G401 (cell line): ENCODE measurements at regions not wholly inside any gene's neighbourhood (a gene's known extent, or its start where the extent isn't known, plus 50 kb on each side); places are given as distances from the start of the nearest gene placed in this dataset.

Source experiments
- DNase-seq: peaks from one replicate; pipeline ENCODE4 v3.0.0-alpha.2; 2015; ENCODE audit warnings: low spot score
- in situ Hi-C: cut with HindIII; loops from 2 replicates; pipeline ENCODE4 v1.10.0; 2016; ENCODE audit warnings: low sequenced_read_pairs, mixed read lengths

- DNase-seq, result no peak
- in situ Hi-C loops, result no loop called here
Measured at GRCh38 chr7:81068-81925, 111.1 kb upstream of the FAM20C start.

GRCh38 chr7:81926-82756 lies 110.2 kb upstream of the FAM20C start:
- in situ Hi-C loops, result no loop called here
- no peak for DNase-seq

GRCh38 chr7:82757-83155 lies 109.6 kb upstream of the FAM20C start:
- in situ Hi-C loops, result no loop called here
- no peak for DNase-seq

DNA sequence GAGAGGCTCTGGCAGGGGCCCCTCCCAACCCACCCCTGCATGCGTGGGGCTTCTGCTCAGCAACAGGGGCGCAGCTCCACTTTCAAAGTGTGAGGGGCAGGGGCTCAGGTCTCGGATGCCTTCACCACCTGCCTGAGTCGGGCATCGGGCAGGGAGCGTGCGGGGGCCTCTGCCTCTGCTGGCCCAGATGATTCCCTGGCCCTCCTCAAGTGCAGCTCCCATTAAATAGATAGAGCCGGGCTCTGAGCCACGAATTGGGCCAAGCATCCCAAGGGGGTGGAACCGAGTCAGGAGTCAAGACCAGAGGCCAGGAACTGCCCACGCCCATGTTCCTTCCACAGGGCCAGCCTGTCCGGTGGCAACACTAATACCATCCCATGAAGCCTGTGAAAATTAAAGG lies 108.9 kb upstream of the FAM20C start:
- in situ Hi-C loops, result no loop called here
- no peak for DNase-seq

GRCh38 chr7:83861-84632 lies 108.3 kb upstream of the FAM20C start:
- in situ Hi-C loops, result no loop called here
- no peak for DNase-seq

DNA sequence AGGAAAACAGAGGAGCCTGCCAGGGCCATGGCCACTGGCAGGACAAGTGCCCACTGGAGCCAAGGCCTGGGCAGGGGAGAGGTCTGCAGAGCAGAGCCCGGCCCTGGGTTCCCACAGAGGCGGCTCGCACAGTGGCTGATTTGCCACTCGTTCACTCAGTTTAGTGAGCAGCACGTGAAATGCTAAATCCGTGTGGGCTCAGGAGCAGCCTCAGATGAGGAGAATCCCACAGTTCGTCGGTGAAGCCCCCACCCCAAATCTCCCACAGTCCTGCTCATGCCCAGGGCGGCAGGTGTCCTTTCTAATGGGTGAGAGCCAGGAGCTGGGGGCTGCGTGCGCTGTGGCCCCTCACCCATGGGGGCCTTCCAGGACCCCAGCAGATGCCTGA lies 107.7 kb upstream of the FAM20C start:
- in situ Hi-C loops, result no loop called here

GRCh38 chr7:85074-85882 lies 107.1 kb upstream of the FAM20C start:
- in situ Hi-C loops, result no loop called here

More for the DNA sequence above, 107.7 kb upstream of the FAM20C start:
- no peak for DNase-seq

GRCh38 chr7:85883-86515 lies 106.4 kb upstream of the FAM20C start:
- DNase-seq, result no peak
- in situ Hi-C loops, result no loop called here

More at GRCh38 chr7:85074-85882, 107.1 kb upstream of the FAM20C start:
- no peak for DNase-seq

DNA sequence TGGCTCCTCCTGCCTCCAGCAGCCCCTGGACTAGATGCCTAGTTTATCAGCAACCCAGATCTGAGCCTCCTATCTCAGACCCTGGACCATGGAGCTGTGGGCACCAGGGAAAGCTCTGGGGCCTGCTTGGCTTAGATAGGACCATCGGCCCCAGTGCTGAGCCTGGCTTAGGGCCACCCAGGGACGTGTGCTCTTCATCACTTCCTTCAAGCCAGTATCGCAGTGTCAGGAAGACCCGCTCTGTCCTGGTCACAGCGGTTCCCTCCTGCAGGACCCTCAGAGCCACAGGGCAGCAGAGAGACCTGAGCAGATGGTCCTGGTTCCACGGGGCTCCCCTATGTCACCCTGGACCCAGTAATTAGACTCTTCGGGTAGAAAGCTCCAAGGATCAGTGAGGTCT lies 105.7 kb upstream of the FAM20C start:
- DNase-seq, result no peak
- in situ Hi-C loops, result no loop called here

DNA sequence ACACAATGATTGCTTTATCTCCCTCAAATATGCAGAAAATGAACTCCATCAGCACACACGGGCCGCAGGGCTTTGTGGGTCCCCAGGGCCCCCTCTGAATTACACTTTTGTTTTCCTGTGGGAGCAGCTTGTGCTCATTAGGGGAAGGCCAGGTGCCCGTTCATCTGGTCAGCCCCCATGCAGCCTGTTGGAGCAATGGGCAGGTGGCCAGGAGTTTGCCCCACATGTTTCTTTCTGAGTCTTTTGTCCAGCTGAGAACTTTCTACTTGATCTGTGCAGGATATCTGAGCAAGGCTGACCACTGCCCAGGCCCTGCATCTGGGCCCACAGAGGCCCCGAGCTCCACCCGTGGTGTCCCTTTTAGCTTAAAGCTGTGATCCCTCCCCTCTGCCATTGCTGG lies 105.3 kb upstream of the FAM20C start:
- in situ Hi-C loops, result no loop called here

GRCh38 chr7:87671-88070 lies 104.7 kb upstream of the FAM20C start:
- no peak for DNase-seq
- in situ Hi-C loops, result no loop called here

More for the DNA sequence above, 105.3 kb upstream of the FAM20C start:
- DNase-seq, result no peak

- in situ Hi-C loops, result no loop called here
- DNase-seq, result no peak
Measured at GRCh38 chr7:88095-88926, 104.1 kb upstream of the FAM20C start.

- in situ Hi-C loops, result no loop called here
- DNase-seq, result no peak
Measured at GRCh38 chr7:88927-89231, 103.5 kb upstream of the FAM20C start.

DNA sequence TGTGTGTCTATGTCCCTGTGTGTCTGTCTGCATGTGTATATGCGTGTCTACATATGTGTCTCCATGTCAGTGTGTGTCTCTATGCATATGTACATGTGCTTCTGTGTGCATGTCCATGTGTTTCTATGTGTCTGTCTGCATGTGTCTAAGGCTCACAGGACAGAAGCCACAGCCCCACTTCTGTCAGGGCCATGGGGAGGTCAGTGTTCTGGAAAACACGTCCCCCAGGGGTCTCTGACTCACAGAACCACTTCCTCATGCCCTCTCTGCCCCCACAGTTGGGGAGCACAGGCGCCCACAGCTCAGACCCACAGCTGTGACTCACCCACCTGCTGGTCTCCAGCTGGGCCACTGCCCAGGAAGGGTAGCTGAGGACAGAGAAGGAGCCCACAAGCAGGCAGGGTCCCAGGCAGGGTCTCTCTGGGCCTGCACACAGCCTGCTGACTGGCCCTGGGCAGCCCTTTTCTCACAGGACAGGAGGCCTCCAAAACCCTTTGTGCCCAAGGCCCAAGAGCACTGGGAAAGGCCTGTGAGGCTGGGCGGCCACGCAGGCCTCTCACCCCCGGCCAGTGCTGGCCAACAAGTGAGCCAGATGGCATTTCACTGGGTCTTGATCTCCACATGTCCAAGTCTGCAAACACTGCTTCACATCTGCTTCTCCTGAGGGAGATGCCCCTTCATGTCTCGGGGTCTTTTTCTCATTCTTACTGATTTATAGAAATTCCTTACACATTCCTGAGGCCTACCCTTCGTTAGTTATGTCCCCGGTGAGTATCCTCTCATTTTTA lies 102.9 kb upstream of the FAM20C start:
- DNase-seq, result no peak

GRCh38 chr7:90111-91063 lies 102.0 kb upstream of the FAM20C start:
- in situ Hi-C loops, result no loop called here
- no peak for DNase-seq

More for the DNA sequence above, 102.9 kb upstream of the FAM20C start:
- in situ Hi-C loops, result no loop called here
